GM19240 (cell line): ENCODE measurements at regions not wholly inside any gene's neighbourhood (a gene's known extent, or its start where the extent isn't known, plus 50 kb on each side); places are given as distances from the start of the nearest gene placed in this dataset.

Experiments used
- DNase-seq: peaks from one replicate; pipeline ENCODE4 v3.0.0; 2011; ENCODE audit warnings: low spot score; ENCODE audit not compliant: insufficient read length

- DNase-seq: no peak
These were observed 526.8 kb downstream of the EPM2A start for GRCh38 chr6:145208474-145208873.

- DNase-seq: no peak
These were observed 526.0 kb downstream of the EPM2A start for GRCh38 chr6:145209272-145209671.

- DNase-seq: no peak
These were observed 522.5 kb downstream of the EPM2A start for GRCh38 chr6:145212813-145213212.

GRCh38 chr6:145213614-145214013, 521.7 kb downstream of the EPM2A start:
- DNase-seq: no peak

- DNase-seq: no peak
These were observed 520.8 kb downstream of the EPM2A start for GRCh38 chr6:145214570-145214969.

- DNase-seq: no peak
These were observed 510.9 kb downstream of the EPM2A start for GRCh38 chr6:145224450-145224849.

GRCh38 chr6:145225500-145225899, 509.8 kb downstream of the EPM2A start:
- no peak for DNase-seq

- DNase-seq: no peak
These were observed 507.7 kb downstream of the EPM2A start for GRCh38 chr6:145227593-145227992.

GRCh38 chr6:145228962-145229582, 506.2 kb downstream of the EPM2A start:
- DNase-seq: no peak

- no peak for DNase-seq
These were observed 501.4 kb downstream of the EPM2A start for GRCh38 chr6:145233955-145234354.

GRCh38 chr6:145235207-145235606, 500.1 kb downstream of the EPM2A start:
- DNase-seq: no peak

- no peak for DNase-seq
These were observed 496.5 kb downstream of the EPM2A start for GRCh38 chr6:145238787-145239186.

- DNase-seq: no peak
These were observed 494.3 kb downstream of the EPM2A start for GRCh38 chr6:145241039-145241438.

- no peak for DNase-seq
These were observed 493.6 kb downstream of the EPM2A start for GRCh38 chr6:145241721-145242120.

- DNase-seq: no peak
These were observed 490.8 kb downstream of the EPM2A start for GRCh38 chr6:145244349-145245100.

- DNase-seq: no peak
These were observed 490.2 kb downstream of the EPM2A start for GRCh38 chr6:145245119-145245518.

GRCh38 chr6:145247692-145248419, 487.5 kb downstream of the EPM2A start:
- no peak for DNase-seq

GRCh38 chr6:145250436-145250835, 484.9 kb downstream of the EPM2A start:
- DNase-seq: no peak

GRCh38 chr6:145252737-145253136, 482.6 kb downstream of the EPM2A start:
- DNase-seq: no peak

GRCh38 chr6:145254649-145255401, 480.5 kb downstream of the EPM2A start:
- DNase-seq: no peak

- DNase-seq: no peak
These were observed 477.6 kb downstream of the EPM2A start for GRCh38 chr6:145257704-145258103.

- DNase-seq: no peak
These were observed 477.2 kb downstream of the EPM2A start for GRCh38 chr6:145258122-145258521.
